Osteocyte (in vitro differentiated cells): ENCODE measurements at regions not wholly inside any gene's neighbourhood (a gene's known extent, or its start where the extent isn't known, plus 50 kb on each side); places are given as distances from the start of the nearest gene placed in this dataset.

Experiments used
- DNase-seq: peaks from one replicate; pipeline ENCODE4 v3.0.0; 2021; ENCODE audit warnings: mixed read lengths; ENCODE audit not compliant: unreplicated experiment; ENCODE audit errors: extremely low spot score
- H3K27ac Mint-ChIP-seq: one replicate; pipeline ENCODE4 v1.8.0; 2021; ENCODE audit warnings: mild to moderate bottlenecking, mixed read lengths; ENCODE audit not compliant: unreplicated experiment
- H3K27me3 Mint-ChIP-seq: one replicate; pipeline ENCODE4 v1.8.0; 2021; ENCODE audit warnings: mixed read lengths; ENCODE audit not compliant: unreplicated experiment
- H3K36me3 Mint-ChIP-seq: one replicate; pipeline ENCODE4 v1.8.0; 2021; ENCODE audit warnings: mixed read lengths; ENCODE audit not compliant: unreplicated experiment
- H3K4me1 Mint-ChIP-seq: one replicate; pipeline ENCODE4 v1.8.0; 2021; ENCODE audit warnings: mixed read lengths; ENCODE audit not compliant: unreplicated experiment
- H3K4me3 Mint-ChIP-seq: one replicate; pipeline ENCODE4 v1.8.0; 2021; ENCODE audit warnings: mild to moderate bottlenecking, moderate library complexity, mixed read lengths; ENCODE audit not compliant: unreplicated experiment
- H3K9me3 Mint-ChIP-seq: one replicate; pipeline ENCODE4 v1.8.0; 2021; ENCODE audit warnings: mixed read lengths; ENCODE audit not compliant: unreplicated experiment
- TF ChIP-seq, protein P1 (sequence below): fragments of 200-600 bp; sonication (generic); IDR thresholded peaks from 2 replicates; pipeline ENCODE4 v1.5.0; 2021; ENCODE audit warnings: antibody characterized with exemption, mild to moderate bottlenecking, moderate library complexity

DNA sequence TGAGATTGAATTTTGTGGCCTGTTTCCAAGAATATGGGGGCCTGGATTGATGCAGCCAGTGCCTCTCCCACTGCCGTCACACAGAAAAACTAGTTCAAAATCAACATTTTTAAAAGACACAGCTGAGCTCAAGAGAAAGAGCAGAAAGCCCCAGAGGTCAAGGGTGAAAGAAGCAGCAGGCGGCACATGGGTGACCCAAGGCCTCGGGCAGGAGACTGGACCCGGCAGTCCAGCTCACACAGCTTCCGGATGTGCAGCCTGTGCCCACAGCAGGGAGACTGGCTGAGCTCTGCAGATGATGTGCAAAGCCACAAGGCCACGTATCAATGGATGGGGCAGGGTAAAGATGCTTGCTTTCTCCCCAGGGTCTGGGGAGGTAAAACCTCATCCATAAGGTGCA lies 50.4 kb upstream of the RNF32 start:
- no peak overlapping the region for H3K27ac Mint-ChIP-seq
- no peaks in the 10 kb centered on the region for H3K27me3 Mint-ChIP-seq
- H3K4me3 Mint-ChIP-seq: no peak overlapping the region
- TF ChIP-seq, protein P1, sequence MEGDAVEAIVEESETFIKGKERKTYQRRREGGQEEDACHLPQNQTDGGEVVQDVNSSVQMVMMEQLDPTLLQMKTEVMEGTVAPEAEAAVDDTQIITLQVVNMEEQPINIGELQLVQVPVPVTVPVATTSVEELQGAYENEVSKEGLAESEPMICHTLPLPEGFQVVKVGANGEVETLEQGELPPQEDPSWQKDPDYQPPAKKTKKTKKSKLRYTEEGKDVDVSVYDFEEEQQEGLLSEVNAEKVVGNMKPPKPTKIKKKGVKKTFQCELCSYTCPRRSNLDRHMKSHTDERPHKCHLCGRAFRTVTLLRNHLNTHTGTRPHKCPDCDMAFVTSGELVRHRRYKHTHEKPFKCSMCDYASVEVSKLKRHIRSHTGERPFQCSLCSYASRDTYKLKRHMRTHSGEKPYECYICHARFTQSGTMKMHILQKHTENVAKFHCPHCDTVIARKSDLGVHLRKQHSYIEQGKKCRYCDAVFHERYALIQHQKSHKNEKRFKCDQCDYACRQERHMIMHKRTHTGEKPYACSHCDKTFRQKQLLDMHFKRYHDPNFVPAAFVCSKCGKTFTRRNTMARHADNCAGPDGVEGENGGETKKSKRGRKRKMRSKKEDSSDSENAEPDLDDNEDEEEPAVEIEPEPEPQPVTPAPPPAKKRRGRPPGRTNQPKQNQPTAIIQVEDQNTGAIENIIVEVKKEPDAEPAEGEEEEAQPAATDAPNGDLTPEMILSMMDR: no peak
- no peak for DNase-seq
- peaks cover 2% of the 10 kb centered on the region for H3K36me3 Mint-ChIP-seq
- H3K9me3 Mint-ChIP-seq: peaks cover 20% of the 10 kb centered on the region
- H3K4me1 Mint-ChIP-seq: peaks cover 18% of the 10 kb centered on the region

DNA sequence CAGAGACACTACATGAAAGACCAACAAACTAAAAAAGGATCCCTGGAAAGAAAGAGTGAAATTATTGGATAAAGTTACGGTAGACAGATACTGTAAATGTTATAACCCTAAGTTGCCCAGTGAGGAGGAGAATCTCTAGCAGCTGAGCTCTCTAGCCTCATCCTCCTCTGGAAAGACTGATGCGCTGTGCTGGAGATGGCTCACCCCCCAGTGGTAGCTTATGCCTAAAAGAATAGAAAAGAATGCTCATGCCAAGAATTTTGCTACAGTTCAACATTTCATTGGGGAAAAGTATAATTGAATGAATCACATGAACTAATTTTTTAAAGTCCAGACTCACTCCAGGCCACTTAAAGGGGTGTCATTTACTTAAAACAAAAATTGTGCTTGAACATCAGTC lies 50.8 kb upstream of the RNF32 start:
- H3K27ac Mint-ChIP-seq: no peak overlapping the region
- TF ChIP-seq, protein P1: peak; percentile 10
- peaks cover 2% of the 10 kb centered on the region for H3K36me3 Mint-ChIP-seq
- no peak for DNase-seq
- H3K9me3 Mint-ChIP-seq: peaks cover 20% of the 10 kb centered on the region
- no peaks in the 10 kb centered on the region for H3K27me3 Mint-ChIP-seq
- peaks cover 18% of the 10 kb centered on the region for H3K4me1 Mint-ChIP-seq
- H3K4me3 Mint-ChIP-seq: no peak overlapping the region

DNA sequence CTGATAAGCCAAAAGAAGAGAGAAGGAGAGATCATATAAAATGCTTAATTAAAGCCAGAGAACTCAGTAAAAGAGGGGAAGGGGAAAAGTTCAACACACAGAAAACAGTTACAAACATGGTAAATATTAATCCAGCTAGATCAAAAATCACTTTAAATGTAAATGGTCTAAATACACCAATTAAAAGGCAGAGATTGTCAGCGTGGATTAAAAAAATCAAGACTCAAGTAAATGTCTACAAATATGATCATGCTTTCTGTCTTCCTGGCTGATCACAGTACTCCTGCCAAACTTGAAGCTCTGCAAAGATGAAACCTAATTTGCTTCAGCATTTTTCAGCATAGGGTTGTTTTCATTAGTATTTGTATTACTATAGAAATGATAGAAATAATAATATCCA lies 54.6 kb upstream of the RNF32 start:
- Mint-ChIP-seq H3K36me3 (no peaks in the 10 kb centered on the region), H3K9me3 (peaks cover 9% of the 10 kb centered on the region), H3K4me3 (no peak overlapping the region), H3K4me1 (peaks cover 18% of the 10 kb centered on the region), H3K27ac (no peak overlapping the region), H3K27me3 (no peaks in the 10 kb centered on the region)
- TF ChIP-seq, protein P1: no peak
- no peak for DNase-seq

DNA sequence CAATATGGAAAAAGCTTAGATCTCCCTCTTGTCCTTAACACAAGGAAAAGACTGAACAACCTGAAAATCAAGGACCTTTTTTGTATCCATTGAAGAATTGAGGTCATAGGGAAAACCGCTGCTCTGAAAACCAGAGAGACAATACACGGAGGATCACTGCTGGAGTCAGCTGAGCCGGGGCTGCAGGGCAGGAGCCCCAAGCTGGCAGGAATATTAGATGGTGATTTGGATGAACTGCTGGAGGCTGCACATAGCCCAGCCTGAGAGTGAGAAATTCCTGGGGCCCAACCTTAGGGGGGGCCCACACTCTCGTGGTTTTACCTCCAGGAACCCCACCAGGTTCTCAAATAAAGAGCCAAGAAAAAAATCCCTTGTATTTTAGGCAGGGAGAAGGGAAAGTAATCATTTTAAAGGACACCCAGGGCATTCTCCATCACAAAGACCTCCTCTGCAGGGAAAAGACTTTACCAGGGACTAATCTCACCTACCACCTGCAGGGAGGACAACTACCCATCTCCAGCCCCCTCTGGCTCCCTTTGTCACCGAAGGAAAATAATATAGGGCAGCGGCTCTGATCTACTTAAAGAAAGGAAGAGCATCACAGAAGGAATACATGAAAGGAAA lies 55.4 kb upstream of the RNF32 start:
- DNase-seq: no peak
- no peak overlapping the region for H3K4me3 Mint-ChIP-seq

DNA sequence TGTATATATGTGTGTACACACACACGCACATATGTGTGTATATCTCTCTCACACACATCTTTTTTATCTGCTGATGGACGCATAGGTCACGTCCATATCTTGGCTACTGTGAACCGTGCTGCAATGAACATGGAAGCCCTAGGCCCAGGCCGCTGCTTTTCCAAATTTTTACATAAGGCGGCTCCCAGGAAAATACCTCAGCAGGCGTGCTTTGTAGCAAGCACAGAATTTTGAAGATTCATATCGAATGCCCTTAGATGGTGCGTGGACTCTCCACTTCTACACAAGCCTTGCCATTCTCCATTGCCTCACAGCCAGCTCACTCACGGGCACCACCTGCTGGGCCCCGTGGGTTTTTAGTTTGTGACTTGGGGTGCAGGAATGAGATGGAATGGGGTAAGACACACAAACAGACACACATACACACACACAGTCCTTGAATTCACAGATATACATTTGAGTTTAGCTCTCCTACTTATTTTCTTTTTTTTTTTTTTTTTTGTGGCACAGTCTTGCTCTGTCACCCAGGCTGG lies 57.9 kb upstream of the RNF32 start:
- Mint-ChIP-seq H3K36me3 (no peaks in the 10 kb centered on the region), H3K4me3 (no peak overlapping the region), H3K9me3 (peaks cover 17% of the 10 kb centered on the region), H3K27ac (no peak overlapping the region), H3K4me1 (no peaks in the 10 kb centered on the region), H3K27me3 (no peaks in the 10 kb centered on the region)
- TF ChIP-seq, protein P1: no peak
- DNase-seq: no peak

More for the DNA sequence above, 55.4 kb upstream of the RNF32 start:
- H3K27me3 Mint-ChIP-seq: no peaks in the 10 kb centered on the region
- TF ChIP-seq, protein P1: no peak
- peaks cover 12% of the 10 kb centered on the region for H3K4me1 Mint-ChIP-seq
- H3K27ac Mint-ChIP-seq: no peak overlapping the region
- peaks cover 14% of the 10 kb centered on the region for H3K9me3 Mint-ChIP-seq
- no peaks in the 10 kb centered on the region for H3K36me3 Mint-ChIP-seq
